ENCODE measurements at regions not wholly inside any gene's neighbourhood (a gene's known extent, or its start where the extent isn't known, plus 50 kb on each side); places are given as distances from the start of the nearest gene placed in this dataset.

DNA sequence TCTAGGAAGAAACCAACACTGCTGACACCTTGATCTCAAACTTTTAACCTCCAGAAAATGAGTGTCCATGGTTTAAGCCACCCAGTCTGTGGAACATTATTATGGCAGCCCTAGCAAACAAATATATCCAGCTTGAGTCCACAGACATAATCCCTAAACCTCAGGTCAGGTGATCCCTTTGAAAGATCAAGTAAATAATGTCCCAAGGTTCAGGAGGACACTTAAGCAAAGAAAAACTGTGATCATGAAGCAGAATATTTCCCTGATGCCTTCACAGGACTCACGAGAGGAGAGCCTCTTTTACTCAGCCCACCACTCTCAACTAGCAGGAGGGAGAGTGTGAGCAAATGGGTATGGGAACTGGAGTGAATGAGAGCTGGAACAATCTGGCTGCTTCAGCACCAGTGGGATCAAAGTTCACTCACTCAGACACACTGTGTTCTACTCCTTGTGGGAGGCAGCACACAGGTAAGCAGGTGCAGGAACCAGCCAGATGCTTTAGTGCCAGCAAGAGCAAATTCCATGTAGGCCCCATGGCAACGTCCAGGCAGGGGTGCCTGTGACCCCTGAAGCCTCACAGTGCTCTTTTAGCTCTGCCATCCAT is 608.4 kb downstream of the RAB28 start:
- no peaks in the 10 kb centered on the region for H3K9me3 ChIP-seq (replicated peaks; ENCODE audit: control insufficient read depth, insufficient read depth, low read depth, low read length)
- in situ Hi-C loops (cut with MboI) = no loop called here

DNA sequence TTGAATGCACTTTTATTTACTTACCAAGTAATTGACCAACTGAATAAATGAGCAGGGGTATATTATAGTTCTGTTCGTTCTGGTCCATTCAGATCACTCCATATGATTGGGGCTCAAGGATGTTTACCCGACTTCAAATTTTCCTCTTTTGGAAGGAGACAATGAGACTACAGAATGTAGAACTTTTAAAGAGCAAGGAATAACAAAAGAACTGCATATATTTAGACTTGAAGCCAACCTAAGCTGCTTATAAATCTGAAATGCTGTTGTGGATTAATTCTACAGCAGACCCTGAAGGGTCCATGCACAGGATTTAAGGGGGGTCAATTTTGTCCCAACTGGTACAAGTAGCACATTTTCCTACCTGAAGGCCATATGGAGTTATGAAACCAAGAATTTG is 610.8 kb downstream of the RAB28 start:
- Histone ChIP-seq H3K9me3 (replicated peaks; ENCODE audit: control insufficient read depth, insufficient read depth, low read depth, low read length) (no peaks in the 10 kb centered on the region), H3K4me1 (replicated peaks in 1 of 2; ENCODE audit: control insufficient read depth in 2 of 2, insufficient read depth in 2 of 2, low read length in 2 of 2) (no peaks in the 10 kb centered on the region), H3K9me1 (ENCODE audit: control insufficient read depth, insufficient read depth, low read length) (no peaks in the 10 kb centered on the region), H3K4me2 (ENCODE audit: insufficient read depth, low read length) (no peak overlapping the region), H3K79me2 (ENCODE audit: control insufficient read depth, insufficient read depth, low read length) (no peaks in the 10 kb centered on the region), H3K4me3 (no peak overlapping the region), H3K9ac (ENCODE audit: insufficient read depth in 1 of 2, low read depth in 2 of 2, low read length in 2 of 2) (no peak overlapping the region), H3K27me3 (ENCODE audit: control insufficient read depth in 2 of 2, insufficient read depth in 2 of 2, low read length in 2 of 2) (no peaks in the 10 kb centered on the region), H2AFZ (ENCODE audit: low read depth, low read length) (no peak overlapping the region), H3K36me3 (ENCODE audit: control insufficient read depth, insufficient read depth, low read length) (no peaks in the 10 kb centered on the region), H4K20me1 (replicated peaks; ENCODE audit: control insufficient read depth, insufficient read depth, low read length) (no peaks in the 10 kb centered on the region), H3K27ac (ENCODE audit: extremely low read depth, low read depth, low read length) (no peak overlapping the region)
- FAIRE-seq (no peak), DNase-seq (ENCODE audit: extremely low read depth in 1 of 4, low spot score in 3 of 4) (no peak), ATAC-seq (no peak)
- WGBS (ENCODE audit: insufficient coverage, low coverage, missing lambda C conversion rate) = 0% methylated on average over 2 of the region's 2 CpGs
- in situ Hi-C loops (cut with MboI) = no loop called here
- ChIA-PET POLR2A (no interaction called here), CTCF (ENCODE audit: low intra/inter-chr PET ratio) (no interaction called here)
- no TSS peak for BruUV-seq (replicated peaks)
- intact Hi-C loops (cut with micrococcal nuclease) = no loop called here
- no peak for TF ChIP-seq ZEB2 (IDR thresholded peaks at IDR 0.05)
- no peak for TF ChIP-seq RBM15 (IDR thresholded peaks at IDR 0.05; ENCODE audit: insufficient read depth, low read length)
- TF ChIP-seq, protein P1, sequence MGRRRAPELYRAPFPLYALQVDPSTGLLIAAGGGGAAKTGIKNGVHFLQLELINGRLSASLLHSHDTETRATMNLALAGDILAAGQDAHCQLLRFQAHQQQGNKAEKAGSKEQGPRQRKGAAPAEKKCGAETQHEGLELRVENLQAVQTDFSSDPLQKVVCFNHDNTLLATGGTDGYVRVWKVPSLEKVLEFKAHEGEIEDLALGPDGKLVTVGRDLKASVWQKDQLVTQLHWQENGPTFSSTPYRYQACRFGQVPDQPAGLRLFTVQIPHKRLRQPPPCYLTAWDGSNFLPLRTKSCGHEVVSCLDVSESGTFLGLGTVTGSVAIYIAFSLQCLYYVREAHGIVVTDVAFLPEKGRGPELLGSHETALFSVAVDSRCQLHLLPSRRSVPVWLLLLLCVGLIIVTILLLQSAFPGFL (CRISPR knock-in tag; IDR thresholded peaks at IDR 0.05) = no peak
- TF ChIP-seq, protein P2, sequence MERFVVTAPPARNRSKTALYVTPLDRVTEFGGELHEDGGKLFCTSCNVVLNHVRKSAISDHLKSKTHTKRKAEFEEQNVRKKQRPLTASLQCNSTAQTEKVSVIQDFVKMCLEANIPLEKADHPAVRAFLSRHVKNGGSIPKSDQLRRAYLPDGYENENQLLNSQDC (CRISPR knock-in tag; IDR thresholded peaks at IDR 0.05) = no peak
- TF ChIP-seq NCOA6 (IDR thresholded peaks at IDR 0.05) = no peak
- TF ChIP-seq PHTF2 (CRISPR knock-in tag; IDR thresholded peaks at IDR 0.05) = no peak
- no peak for TF ChIP-seq ZNF583 (CRISPR knock-in tag; IDR thresholded peaks at IDR 0.05)
- TF ChIP-seq MEF2D (tag; conservative IDR thresholded peaks at IDR 0.05; ENCODE audit: low read depth) = no peak
- TF ChIP-seq NEUROD1 (IDR thresholded peaks at IDR 0.05; ENCODE audit: borderline replicate concordance, low read depth, low read length, partially characterized antibody) = no peak
- no peak for TF ChIP-seq SLC30A9 (CRISPR knock-in tag; IDR thresholded peaks at IDR 0.05)
- no peak for TF ChIP-seq ZNF444 (CRISPR knock-in tag; IDR thresholded peaks at IDR 0.05)
- no peak for TF ChIP-seq CCNT2 (IDR thresholded peaks at IDR 0.05; ENCODE audit: borderline replicate concordance, extremely low read depth, insufficient read length, low read depth, low read length)
- TF ChIP-seq NONO (IDR thresholded peaks at IDR 0.05; ENCODE audit: low read depth in 2 of 2, low read length in 1 of 2) = no peak
- TF ChIP-seq ASH1L (IDR thresholded peaks at IDR 0.05; ENCODE audit: borderline replicate concordance, low read depth, partially characterized antibody) = no peak
- TF ChIP-seq RFX7 (CRISPR knock-in tag; IDR thresholded peaks at IDR 0.05) = no peak

More for the DNA sequence above, 608.4 kb downstream of the RAB28 start:
- Histone ChIP-seq H4K20me1 (replicated peaks; ENCODE audit: control insufficient read depth, insufficient read depth, low read length) (no peaks in the 10 kb centered on the region), H3K27ac (ENCODE audit: extremely low read depth, low read depth, low read length) (no peak overlapping the region), H3K4me1 (replicated peaks in 1 of 2; ENCODE audit: control insufficient read depth in 2 of 2, insufficient read depth in 2 of 2, low read length in 2 of 2) (no peaks in the 10 kb centered on the region), H3K79me2 (ENCODE audit: control insufficient read depth, insufficient read depth, low read length) (no peaks in the 10 kb centered on the region), H3K36me3 (ENCODE audit: control insufficient read depth, insufficient read depth, low read length) (no peaks in the 10 kb centered on the region), H3K4me3 (no peak overlapping the region), H2AFZ (ENCODE audit: low read depth, low read length) (no peak overlapping the region), H3K4me2 (ENCODE audit: insufficient read depth, low read length) (no peak overlapping the region), H3K9ac (ENCODE audit: insufficient read depth in 1 of 2, low read depth in 2 of 2, low read length in 2 of 2) (no peak overlapping the region), H3K9me1 (ENCODE audit: control insufficient read depth, insufficient read depth, low read length) (no peaks in the 10 kb centered on the region), H3K27me3 (ENCODE audit: control insufficient read depth in 2 of 2, insufficient read depth in 2 of 2, low read length in 2 of 2) (no peaks in the 10 kb centered on the region)
- no peak for ATAC-seq
- ChIA-PET POLR2A (no interaction called here), CTCF (ENCODE audit: low intra/inter-chr PET ratio) (interaction anchor here (0.6 kb wide), 1 partner anchor 38 kb away, joined by 5 read pairs; no protein-coding TSS in a partner anchor)
- TF ChIP-seq POLR2A (conservative IDR thresholded peaks at IDR 0.05) = no peak
- BruUV-seq (replicated peaks) = no TSS peak
- intact Hi-C loops (cut with micrococcal nuclease) = no loop called here
- no peak for DNase-seq (ENCODE audit: extremely low read depth in 1 of 4, low spot score in 3 of 4)
- FAIRE-seq = no peak
- 4% methylated on average over 2 of the region's 2 CpGs for WGBS (ENCODE audit: insufficient coverage, low coverage, missing lambda C conversion rate)

Data from K562 (cell line).